GM12891 (cell line): ENCODE measurements at regions not wholly inside any gene's neighbourhood (a gene's known extent, or its start where the extent isn't known, plus 50 kb on each side); places are given as distances from the start of the nearest gene placed in this dataset.

Experiments
- POLR2A ChIP-seq: IDR thresholded peaks from 2 replicates; pipeline ENCODE4 v1.6.1; 2011; ENCODE audit warnings: low read depth, low read length, control low read depth
- POLR2AphosphoS5 ChIP-seq: IDR thresholded peaks from 2 replicates; pipeline ENCODE4 v1.6.1; 2011; ENCODE audit warnings: low read depth, low read length, control low read depth
- POU2F2 ChIP-seq: IDR thresholded peaks from 2 replicates; pipeline ENCODE4 v1.6.1; 2011; ENCODE audit warnings: low read depth, mild to moderate bottlenecking, control low read depth, low read length, moderate library complexity
- SPI1 ChIP-seq: IDR thresholded peaks from 2 replicates; pipeline ENCODE4 v1.6.1; 2011; ENCODE audit warnings: low read depth, low read length, control low read depth
- TAF1 ChIP-seq: IDR thresholded peaks from 2 replicates; pipeline ENCODE4 v1.6.1; 2011; ENCODE audit warnings: low read depth, low read length, control low read depth

DNA sequence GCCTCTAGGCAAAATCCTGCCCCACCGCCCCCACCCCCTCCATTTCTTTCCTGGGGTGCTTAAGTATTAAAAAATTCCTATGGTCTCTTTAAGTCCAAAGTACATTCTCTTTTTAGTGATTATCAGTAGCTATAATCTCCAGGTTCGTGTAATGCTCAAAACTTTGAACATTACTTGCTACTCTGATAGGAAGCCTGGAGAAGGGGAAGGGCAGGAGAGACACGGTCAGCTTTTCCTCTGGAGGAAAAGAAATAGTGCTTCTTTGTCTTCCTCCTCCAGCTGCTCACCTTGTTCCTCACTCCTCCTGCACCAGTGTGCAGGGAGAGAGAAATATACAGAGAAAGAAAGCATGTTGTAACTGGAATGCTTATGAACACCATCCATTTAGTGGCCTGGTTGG lies 80.4 kb downstream of the PPP1R2C start:
- TF ChIP-seq POLR2AphosphoS5 (no peak), SPI1 (no peak), POLR2A (no peak), TAF1 (no peak), POU2F2 (no peak)
